BE2C (cell line): ENCODE measurements at regions not wholly inside any gene's neighbourhood (a gene's known extent, or its start where the extent isn't known, plus 50 kb on each side); places are given as distances from the start of the nearest gene placed in this dataset.
A peak's percentile ranks its signal among the peaks of the same experiment; 100 is the strongest.

Experiments used
- DNase-seq: peaks from one replicate; pipeline ENCODE4 v3.0.0-alpha.2; 2020
- H3K27me3 ChIP-seq: fragments of 250-450 bp; sonication (Bioruptor Pico); 2 replicates; pipeline ENCODE4 v1.5.1; 2020; ENCODE audit warnings: mild to moderate bottlenecking
- H3K36me3 ChIP-seq: fragments of 250-450 bp; sonication (Bioruptor Pico); 2 replicates; pipeline ENCODE4 v1.5.1; 2020; ENCODE audit warnings: mild to moderate bottlenecking
- H3K4me1 ChIP-seq: fragments of 250-450 bp; sonication (Bioruptor Pico); 2 replicates; pipeline ENCODE4 v1.5.1; 2020
- H3K4me3 ChIP-seq: 2 replicates; pipeline ENCODE4 v1.5.1; 2011; ENCODE audit warnings: low read depth, low read length
- H3K9me3 ChIP-seq: fragments of 250-450 bp; sonication (Bioruptor Pico); 2 replicates; pipeline ENCODE4 v1.5.1; 2020
- TF ChIP-seq, protein P1 (sequence below): IDR thresholded peaks from 2 replicates; pipeline ENCODE4 v1.5.1; 2012; ENCODE audit warnings: mild to moderate bottlenecking, low read depth, low read length

- Histone ChIP-seq H3K4me1 (peaks cover 6% of the 10 kb centered on the region), H3K4me3 (peak overlapping the region; percentile 52), H3K9me3 (no peaks in the 10 kb centered on the region; the same call in 1 of the 2 replicates), H3K36me3 (no peaks in the 10 kb centered on the region), H3K27me3 (no peaks in the 10 kb centered on the region)
- TF ChIP-seq, protein P1, sequence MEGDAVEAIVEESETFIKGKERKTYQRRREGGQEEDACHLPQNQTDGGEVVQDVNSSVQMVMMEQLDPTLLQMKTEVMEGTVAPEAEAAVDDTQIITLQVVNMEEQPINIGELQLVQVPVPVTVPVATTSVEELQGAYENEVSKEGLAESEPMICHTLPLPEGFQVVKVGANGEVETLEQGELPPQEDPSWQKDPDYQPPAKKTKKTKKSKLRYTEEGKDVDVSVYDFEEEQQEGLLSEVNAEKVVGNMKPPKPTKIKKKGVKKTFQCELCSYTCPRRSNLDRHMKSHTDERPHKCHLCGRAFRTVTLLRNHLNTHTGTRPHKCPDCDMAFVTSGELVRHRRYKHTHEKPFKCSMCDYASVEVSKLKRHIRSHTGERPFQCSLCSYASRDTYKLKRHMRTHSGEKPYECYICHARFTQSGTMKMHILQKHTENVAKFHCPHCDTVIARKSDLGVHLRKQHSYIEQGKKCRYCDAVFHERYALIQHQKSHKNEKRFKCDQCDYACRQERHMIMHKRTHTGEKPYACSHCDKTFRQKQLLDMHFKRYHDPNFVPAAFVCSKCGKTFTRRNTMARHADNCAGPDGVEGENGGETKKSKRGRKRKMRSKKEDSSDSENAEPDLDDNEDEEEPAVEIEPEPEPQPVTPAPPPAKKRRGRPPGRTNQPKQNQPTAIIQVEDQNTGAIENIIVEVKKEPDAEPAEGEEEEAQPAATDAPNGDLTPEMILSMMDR = no peak
- no peak for DNase-seq
Observed at GRCh38 chr2:215619989-215620388, 184.1 kb upstream of the FN1 start.

DNA sequence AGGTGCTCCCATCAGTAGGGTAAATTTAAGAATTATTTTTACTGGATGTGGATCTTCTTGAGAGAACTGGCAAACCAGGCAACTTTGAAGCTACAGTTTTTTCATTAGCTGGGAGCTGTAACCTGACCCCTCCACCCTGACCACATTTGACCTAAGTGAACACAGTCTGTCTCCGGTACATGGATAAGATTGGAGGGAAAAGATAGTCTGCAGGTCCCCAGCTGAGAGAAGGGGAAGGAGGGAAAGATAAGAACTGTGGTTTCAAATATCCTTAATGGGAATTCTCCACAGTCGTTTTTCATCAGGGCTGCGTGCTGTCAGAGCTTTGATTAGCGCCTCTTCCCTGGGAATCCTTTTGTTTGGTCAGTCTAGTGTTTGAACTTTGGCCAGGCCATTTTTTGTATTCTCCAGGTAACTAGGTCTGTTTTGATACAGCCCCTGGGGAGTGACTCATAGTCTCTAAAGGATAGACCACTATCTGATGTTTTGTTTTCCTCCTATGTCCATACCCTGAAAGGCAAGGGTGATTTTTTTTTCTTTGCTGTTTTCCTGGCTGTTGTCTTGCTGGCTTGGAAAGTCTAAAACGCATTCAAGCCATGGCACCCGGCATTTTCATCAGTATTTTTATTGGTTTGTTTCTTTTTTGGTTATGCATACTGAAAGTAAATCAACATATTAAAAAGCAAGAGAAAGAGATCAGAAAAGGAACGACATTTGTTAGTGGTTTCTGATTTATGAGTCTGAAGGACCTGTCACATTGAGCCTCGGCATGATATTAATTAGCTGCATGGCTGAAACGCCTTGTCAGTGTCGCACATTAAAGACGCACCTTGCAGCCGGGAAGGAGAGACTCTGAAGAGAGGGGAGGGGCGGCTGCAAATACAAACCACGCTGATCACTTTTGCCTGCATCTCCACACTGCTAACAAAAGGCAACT lies 183.4 kb upstream of the FN1 start:
- TF ChIP-seq, protein P1 = no peak
- peak; percentile 27 for DNase-seq
- Histone ChIP-seq H3K4me3 (peak overlapping the region; percentile 52), H3K9me3 (no peaks in the 10 kb centered on the region; the same call in 1 of the 2 replicates), H3K27me3 (no peaks in the 10 kb centered on the region), H3K36me3 (no peaks in the 10 kb centered on the region), H3K4me1 (peaks cover 6% of the 10 kb centered on the region)

DNA sequence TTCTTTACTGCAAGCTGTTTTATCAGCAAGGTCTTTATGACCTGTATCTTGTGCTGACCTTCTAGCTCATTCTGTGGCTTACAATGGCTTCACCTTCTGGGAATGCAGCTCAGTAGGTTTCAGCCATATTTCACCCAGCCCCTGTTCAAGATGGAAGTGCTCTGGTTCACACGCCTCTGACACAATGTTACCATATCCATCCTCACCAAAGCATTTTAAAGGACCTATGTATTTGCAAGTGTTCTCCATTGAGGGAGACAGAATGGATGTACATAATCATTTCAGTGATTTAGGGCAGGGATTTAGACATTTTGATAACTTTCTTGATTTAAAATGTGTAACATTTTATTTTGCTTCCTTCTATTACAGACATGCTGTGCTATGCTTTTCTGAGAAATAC lies 182.3 kb upstream of the FN1 start:
- no peak for DNase-seq
- no peaks in the 10 kb centered on the region for H3K27me3 ChIP-seq
- TF ChIP-seq, protein P1 = no peak
- no peaks in the 10 kb centered on the region; the same call in 1 of the 2 replicates for H3K9me3 ChIP-seq
- peaks cover 6% of the 10 kb centered on the region for H3K4me1 ChIP-seq
- H3K4me3 ChIP-seq = no peak overlapping the region
- no peaks in the 10 kb centered on the region for H3K36me3 ChIP-seq

- no peak for DNase-seq
Observed at GRCh38 chr2:215617060-215617824, 181.4 kb upstream of the FN1 start.

GRCh38 chr2:215615803-215616174 lies 179.9 kb upstream of the FN1 start:
- Histone ChIP-seq H3K36me3 (no peaks in the 10 kb centered on the region), H3K4me1 (peaks cover 6% of the 10 kb centered on the region), H3K4me3 (no peak overlapping the region), H3K27me3 (no peaks in the 10 kb centered on the region), H3K9me3 (no peaks in the 10 kb centered on the region; the same call in 1 of the 2 replicates)
- DNase-seq = no peak
- TF ChIP-seq, protein P1 = no peak

More at GRCh38 chr2:215617060-215617824, 181.4 kb upstream of the FN1 start:
- Histone ChIP-seq H3K4me1 (peaks cover 6% of the 10 kb centered on the region), H3K9me3 (no peaks in the 10 kb centered on the region; the same call in 1 of the 2 replicates), H3K4me3 (no peak overlapping the region), H3K36me3 (no peaks in the 10 kb centered on the region), H3K27me3 (no peaks in the 10 kb centered on the region)
- TF ChIP-seq, protein P1 = no peak
